ENCODE measurements at regions not wholly inside any gene's neighbourhood (a gene's known extent, or its start where the extent isn't known, plus 50 kb on each side); places are given as distances from the start of the nearest gene placed in this dataset.

- no peaks in the 10 kb centered on the region for H3K9me3 ChIP-seq (ENCODE audit: control insufficient read depth, low read depth, low read length)
- no peak overlapping the region for H3K27ac ChIP-seq (ENCODE audit: control insufficient read depth, insufficient read depth, low read length)
- FAIRE-seq: no peak
- H3K4me3 ChIP-seq (ENCODE audit: control insufficient read depth in 2 of 3, extremely low read depth in 1 of 3, insufficient read depth in 2 of 3, low read depth in 1 of 3, low read length in 3 of 3): no peak overlapping the region
- no peak for TF ChIP-seq CTCF (optimal IDR thresholded peaks at IDR 0.05 in 1 of 3, IDR thresholded peaks at IDR 0.05 in 1 of 3, conservative IDR thresholded peaks at IDR 0.05 in 1 of 3; ENCODE audit: extremely low read depth in 1 of 3, insufficient read depth in 2 of 3, low read length in 3 of 3)
- TF ChIP-seq EZH2 (IDR thresholded peaks at IDR 0.05; ENCODE audit: low read length): no peak
- no peaks in the 10 kb centered on the region for H3K9me1 ChIP-seq (ENCODE audit: control insufficient read depth, extremely low read depth, insufficient read depth, low read length)
- H4K20me1 ChIP-seq (ENCODE audit: control insufficient read depth, extremely low read depth, insufficient read depth, low read length): no peaks in the 10 kb centered on the region
- H3K79me2 ChIP-seq (ENCODE audit: control insufficient read depth, insufficient read depth, low read length): no peaks in the 10 kb centered on the region
- no peak overlapping the region for H3K9ac ChIP-seq (ENCODE audit: control insufficient read depth, extremely low read depth, insufficient read depth, low read length)
- dilution Hi-C loops (cut with MboI; ENCODE audit: extremely low pct_ligation_motif_present, low sequenced_read_pairs): no loop called here
- no peak for DNase-seq (ENCODE audit: low read depth, low spot score)
- no peaks in the 10 kb centered on the region for H3K36me3 ChIP-seq (ENCODE audit: control insufficient read depth in 2 of 2, extremely low read depth in 1 of 2, insufficient read depth in 2 of 2, low read length in 2 of 2)
- H3K4me1 ChIP-seq (ENCODE audit: control insufficient read depth, extremely low read depth, insufficient read depth, low read length): no peaks in the 10 kb centered on the region
- H2AFZ ChIP-seq (ENCODE audit: control insufficient read depth, low read length): no peak overlapping the region
- no peaks in the 10 kb centered on the region for H3K27me3 ChIP-seq (ENCODE audit: control insufficient read depth, extremely low read depth, insufficient read depth, low read length)
- no peak overlapping the region for H3K4me2 ChIP-seq (ENCODE audit: control insufficient read depth, extremely low read depth, insufficient read depth, low read depth, low read length)
These were observed 159.8 kb downstream of the MED10 start for GRCh38 chr5:6218517-6218916.

- DNase-seq (ENCODE audit: low read depth, low spot score) (no peak), FAIRE-seq (no peak)
- no peak overlapping the region for H3K9ac ChIP-seq (ENCODE audit: control insufficient read depth, extremely low read depth, insufficient read depth, low read length)
- no peak overlapping the region for H3K4me2 ChIP-seq (ENCODE audit: control insufficient read depth, extremely low read depth, insufficient read depth, low read depth, low read length)
- H3K36me3 ChIP-seq (ENCODE audit: control insufficient read depth in 2 of 2, extremely low read depth in 1 of 2, insufficient read depth in 2 of 2, low read length in 2 of 2): no peaks in the 10 kb centered on the region
- H4K20me1 ChIP-seq (ENCODE audit: control insufficient read depth, extremely low read depth, insufficient read depth, low read length): no peaks in the 10 kb centered on the region
- no peak for TF ChIP-seq EZH2 (IDR thresholded peaks at IDR 0.05; ENCODE audit: low read length)
- TF ChIP-seq CTCF (optimal IDR thresholded peaks at IDR 0.05 in 1 of 3, IDR thresholded peaks at IDR 0.05 in 1 of 3, conservative IDR thresholded peaks at IDR 0.05 in 1 of 3; ENCODE audit: extremely low read depth in 1 of 3, insufficient read depth in 2 of 3, low read length in 3 of 3): no peak
- H3K27ac ChIP-seq (ENCODE audit: control insufficient read depth, insufficient read depth, low read length): no peak overlapping the region
- H3K4me1 ChIP-seq (ENCODE audit: control insufficient read depth, extremely low read depth, insufficient read depth, low read length): no peaks in the 10 kb centered on the region
- no peaks in the 10 kb centered on the region for H3K9me3 ChIP-seq (ENCODE audit: control insufficient read depth, low read depth, low read length)
- no peaks in the 10 kb centered on the region for H3K9me1 ChIP-seq (ENCODE audit: control insufficient read depth, extremely low read depth, insufficient read depth, low read length)
- H3K4me3 ChIP-seq (ENCODE audit: control insufficient read depth in 2 of 3, extremely low read depth in 1 of 3, insufficient read depth in 2 of 3, low read depth in 1 of 3, low read length in 3 of 3): no peak overlapping the region
- H2AFZ ChIP-seq (ENCODE audit: control insufficient read depth, low read length): no peak overlapping the region
- H3K79me2 ChIP-seq (ENCODE audit: control insufficient read depth, insufficient read depth, low read length): no peaks in the 10 kb centered on the region
- no peaks in the 10 kb centered on the region for H3K27me3 ChIP-seq (ENCODE audit: control insufficient read depth, extremely low read depth, insufficient read depth, low read length)
- dilution Hi-C loops (cut with MboI; ENCODE audit: extremely low pct_ligation_motif_present, low sequenced_read_pairs): no loop called here
These were observed 160.2 kb downstream of the MED10 start for GRCh38 chr5:6218116-6218515.

All from keratinocyte (primary cell).